Psoas muscle (tissue), 7 donors: ENCODE measurements at regions not wholly inside any gene's neighbourhood (a gene's known extent, or its start where the extent isn't known, plus 50 kb on each side); places are given as distances from the start of the nearest gene placed in this dataset.
A peak's percentile ranks its signal among the peaks of the same experiment; 100 is the strongest.

Experiments
- ATAC-seq, 4 donors: fragments of 200-7000 bp; cut with Tn5 transposase; one replicate each; pipeline ENCODE4 v1.9.1; 2020; ENCODE audit warnings: moderate library complexity in 3 of 4, mild to moderate bottlenecking in 2 of 4
- DNase-seq, 2 donors: peaks; one replicate each; pipeline ENCODE4 v3.0.0-alpha.2; 2020
- H3K27ac ChIP-seq: fragments of 200-600 bp; one replicate; pipeline ENCODE4 v1.8.0; 2022
- H3K27me3 ChIP-seq, 3 donors: fragments of 200-600 bp in 1 of 3; one replicate each; pipeline versions ENCODE4 v1.6.1 to v1.8.0; 2013 to 2022; ENCODE audit warnings: low read length in 2 of 3, mild to moderate bottlenecking in 2 of 3, moderate library complexity in 1 of 3; ENCODE audit not compliant: insufficient read depth in 3 of 3
- H3K36me3 ChIP-seq, 2 donors: fragments of 200-600 bp in 1 of 2; one replicate each; pipeline versions ENCODE4 v1.6.1 to v1.8.0; 2013 to 2022; ENCODE audit warnings: low read depth in 1 of 2, mild to moderate bottlenecking in 1 of 2, moderate library complexity in 1 of 2; ENCODE audit not compliant: insufficient read depth in 1 of 2
- H3K4me1 ChIP-seq: fragments of 200-600 bp; one replicate; pipeline ENCODE4 v1.8.0; 2022
- H3K4me3 ChIP-seq: fragments of 200-600 bp; one replicate; pipeline ENCODE4 v1.8.0; 2022; ENCODE audit warnings: mild to moderate bottlenecking
- H3K9me3 ChIP-seq: fragments of 200-600 bp; one replicate; pipeline ENCODE4 v1.8.0; 2022
- WGBS, 3 donors: extraction: QIAGEN DNeasy Blood & Tissue Kit; methylation state at CpG; one replicate each; pipeline versions ENCODE4 v1.1.6 to v1.1.7; 2013; 5-methylcytosine and 5-hydroxymethylcytosine counted together
- intact Hi-C, 2 donors: fragments of 100-400 bp; cut with DNase I; formaldehyde crosslinking; loops; one replicate each; pipeline versions ENCODE4 v1.11.0 to v1.14.2; 2022
- TF ChIP-seq, protein P1 (sequence below): fragments of 200-600 bp; IDR thresholded peaks from one replicate; pipeline ENCODE4 v1.8.0; 2022; ENCODE audit warnings: antibody characterized with exemption
- donor health status: healthy with polysubstance abuse.
- donor health status: DM: no; HTN: no; CAD: no; lungs with moderate emphysema.
- donor health status: Bipolar disorder and iron deficiency.
- donor health status: healthy.
- donor health status: DM: yes; HTN: yes; CAD: no.
- donor health status: DM: no; HTN: no; CAD: no.
- donor health status: DM: yes; HTN: yes; CAD: no.

DNA sequence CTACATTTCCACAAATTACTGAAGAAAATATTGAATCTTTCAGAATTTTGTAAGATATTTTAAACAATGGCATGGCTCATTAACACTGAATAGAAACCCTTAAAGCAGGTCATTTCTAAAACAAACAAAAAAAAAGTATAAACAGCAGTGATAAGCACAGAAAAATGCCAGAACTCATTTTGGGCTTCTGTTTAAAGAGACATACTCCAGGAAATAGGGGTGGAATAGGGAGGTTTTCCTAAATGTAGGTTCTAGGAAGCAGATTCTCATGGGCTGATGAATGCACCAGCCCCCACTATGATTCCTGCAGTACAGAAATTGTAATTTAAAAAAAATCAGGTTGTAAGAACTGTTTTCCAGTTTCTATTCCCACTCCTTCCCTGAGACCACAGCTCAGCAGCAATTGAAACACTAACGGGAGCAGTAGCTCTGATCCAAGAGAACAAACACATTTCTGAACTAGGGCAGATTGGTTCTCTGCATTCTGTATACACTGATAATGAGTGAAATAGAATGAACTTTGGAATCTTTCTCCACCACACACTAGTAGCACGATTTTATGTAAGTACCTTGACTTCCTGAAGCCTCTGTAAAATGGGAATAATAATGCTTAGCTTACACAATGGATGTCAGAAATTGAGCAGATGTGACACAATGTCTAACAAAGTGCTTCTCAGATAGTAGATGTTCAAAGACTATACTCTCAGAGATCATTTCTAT, 115.6 kb upstream of the TMTC1 start:
- intact Hi-C loops = no loop called here
- Histone ChIP-seq H3K36me3 (no peaks in the 10 kb centered on the region), H3K4me1 (no peaks in the 10 kb centered on the region), H3K9me3 (no peaks in the 10 kb centered on the region), H3K4me3 (no peak overlapping the region), H3K27me3 (no peaks in the 10 kb centered on the region), H3K27ac (no peak overlapping the region)
- DNase-seq (no peak), ATAC-seq (no peak)
- TF ChIP-seq, protein P1, sequence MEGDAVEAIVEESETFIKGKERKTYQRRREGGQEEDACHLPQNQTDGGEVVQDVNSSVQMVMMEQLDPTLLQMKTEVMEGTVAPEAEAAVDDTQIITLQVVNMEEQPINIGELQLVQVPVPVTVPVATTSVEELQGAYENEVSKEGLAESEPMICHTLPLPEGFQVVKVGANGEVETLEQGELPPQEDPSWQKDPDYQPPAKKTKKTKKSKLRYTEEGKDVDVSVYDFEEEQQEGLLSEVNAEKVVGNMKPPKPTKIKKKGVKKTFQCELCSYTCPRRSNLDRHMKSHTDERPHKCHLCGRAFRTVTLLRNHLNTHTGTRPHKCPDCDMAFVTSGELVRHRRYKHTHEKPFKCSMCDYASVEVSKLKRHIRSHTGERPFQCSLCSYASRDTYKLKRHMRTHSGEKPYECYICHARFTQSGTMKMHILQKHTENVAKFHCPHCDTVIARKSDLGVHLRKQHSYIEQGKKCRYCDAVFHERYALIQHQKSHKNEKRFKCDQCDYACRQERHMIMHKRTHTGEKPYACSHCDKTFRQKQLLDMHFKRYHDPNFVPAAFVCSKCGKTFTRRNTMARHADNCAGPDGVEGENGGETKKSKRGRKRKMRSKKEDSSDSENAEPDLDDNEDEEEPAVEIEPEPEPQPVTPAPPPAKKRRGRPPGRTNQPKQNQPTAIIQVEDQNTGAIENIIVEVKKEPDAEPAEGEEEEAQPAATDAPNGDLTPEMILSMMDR = no peak
- 63 to 75% (median 71%) methylated on average over 2 of the region's 2 CpGs for WGBS, 3 donors

DNA sequence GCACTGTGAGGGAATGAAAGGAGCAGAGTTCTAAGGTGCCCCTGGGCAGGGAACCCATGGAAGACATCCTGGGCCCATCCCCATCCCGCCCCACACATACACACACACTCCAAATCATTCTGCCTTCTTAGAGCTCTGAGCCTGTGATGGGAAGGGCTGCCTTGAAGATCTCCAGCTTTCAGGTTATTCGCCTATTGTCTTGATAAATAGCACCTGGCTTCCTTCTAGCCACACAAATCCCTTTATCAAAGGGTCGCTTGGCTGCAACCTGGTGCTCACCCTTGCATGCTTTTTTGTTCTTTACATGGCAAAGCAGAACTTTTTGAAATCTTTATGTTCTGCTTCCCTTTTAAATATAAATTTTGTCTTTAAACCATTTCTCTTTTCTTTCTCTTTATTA, 112.2 kb upstream of the TMTC1 start:
- H3K36me3 ChIP-seq = no peaks in the 10 kb centered on the region

DNA sequence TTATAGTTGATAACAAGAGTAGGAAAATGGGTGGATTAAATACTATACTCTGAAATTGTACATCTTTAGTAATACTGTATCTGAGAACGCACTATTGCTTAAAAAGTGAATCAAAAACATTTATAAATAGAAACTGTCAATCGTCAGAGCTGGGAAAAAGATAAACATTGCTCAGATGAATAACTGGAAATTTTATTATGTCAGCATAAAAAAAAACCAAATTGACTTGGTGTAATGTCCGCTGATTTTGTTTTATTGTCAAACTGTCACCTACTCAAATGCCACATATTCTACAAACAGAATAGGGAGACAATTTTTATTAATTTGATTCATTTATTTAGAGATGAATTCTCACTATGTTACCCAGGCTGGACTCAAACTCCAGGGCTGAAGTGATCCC, 109.3 kb upstream of the TMTC1 start:
- Histone ChIP-seq H3K36me3 (no peaks in the 10 kb centered on the region), H3K27me3 (no peaks in the 10 kb centered on the region), H3K27ac (no peak overlapping the region), H3K4me3 (no peak overlapping the region), H3K4me1 (no peaks in the 10 kb centered on the region), H3K9me3 (no peaks in the 10 kb centered on the region)
- no peak for DNase-seq
- TF ChIP-seq, protein P1 = no peak
- ATAC-seq = no peak
- intact Hi-C loops = no loop called here
- 86 to 92% (median 90%) methylated on average over 3 of the region's 3 CpGs for WGBS, 3 donors

More for the DNA sequence above, 112.2 kb upstream of the TMTC1 start:
- Histone ChIP-seq H3K4me1 (no peaks in the 10 kb centered on the region), H3K27ac (no peak overlapping the region), H3K4me3 (no peak overlapping the region), H3K27me3 (no peaks in the 10 kb centered on the region), H3K9me3 (no peaks in the 10 kb centered on the region)
- intact Hi-C loops = no loop called here
- WGBS, 3 donors = 68 to 97% (median 76%) methylated on average over 3 of the region's 3 CpGs
- DNase-seq (no peak), ATAC-seq (no peak)
- TF ChIP-seq, protein P1 = no peak

DNA sequence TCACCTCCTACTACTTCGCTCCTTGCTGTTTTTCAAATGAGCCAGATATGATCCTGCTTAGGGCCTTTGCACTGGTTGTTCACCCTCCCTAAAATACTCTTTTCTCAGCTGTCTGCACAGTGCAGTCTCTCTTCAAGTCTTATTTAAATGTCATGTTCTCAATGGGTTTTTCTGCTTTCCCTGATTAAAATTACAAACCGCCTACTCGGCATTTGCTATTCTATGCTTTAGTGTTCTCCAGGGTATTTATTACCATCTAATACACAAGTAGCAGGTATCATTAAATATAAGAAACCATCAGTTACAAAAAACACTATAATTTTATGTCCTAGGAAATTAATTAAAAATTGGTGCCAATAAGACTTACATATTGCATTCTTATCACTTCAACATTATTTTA, 108.0 kb upstream of the TMTC1 start:
- intact Hi-C loops = no loop called here
- Histone ChIP-seq H3K4me3 (no peak overlapping the region), H3K27ac (no peak overlapping the region), H3K4me1 (no peaks in the 10 kb centered on the region), H3K36me3 (no peaks in the 10 kb centered on the region), H3K27me3 (no peaks in the 10 kb centered on the region), H3K9me3 (no peaks in the 10 kb centered on the region)
- WGBS, 3 donors = 35 to 96% (median 62%) methylated on average over 3 of the region's 3 CpGs
- no peak for ATAC-seq
- TF ChIP-seq, protein P1 = no peak
- no peak for DNase-seq

DNA sequence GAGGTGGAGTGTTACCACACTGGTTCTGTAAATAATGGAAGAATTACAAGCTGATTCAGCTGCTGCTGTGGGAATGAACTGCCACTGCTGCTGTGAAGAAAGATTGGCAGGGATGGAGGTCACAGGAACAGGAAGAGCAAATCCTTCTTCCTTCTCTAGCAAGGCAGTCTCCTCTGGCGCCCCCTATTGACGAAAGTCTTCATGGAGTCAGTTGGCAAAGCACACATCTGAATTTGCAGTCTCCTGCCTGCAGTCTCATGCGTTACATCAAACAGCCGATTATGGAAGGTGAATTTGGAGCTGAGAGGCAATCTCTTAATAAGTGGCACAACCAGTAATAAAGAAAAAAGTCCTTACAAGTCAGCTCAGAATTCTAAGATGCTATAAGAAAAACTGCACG, 106.0 kb upstream of the TMTC1 start:
- DNase-seq (peak; percentile 31 to 59), ATAC-seq (peak in 3 of 4 donors; percentile 44 to 68 (median 59))

More for the DNA sequence above, 106.0 kb upstream of the TMTC1 start:
- H3K36me3 ChIP-seq = no peaks in the 10 kb centered on the region
- intact Hi-C loops = loop anchor here (10.0 kb wide), 2 partner anchors 95 to 365 kb away; no protein-coding TSS in a partner anchor
- no peak overlapping the region for H3K4me3 ChIP-seq
- no peaks in the 10 kb centered on the region for H3K9me3 ChIP-seq
- no peaks in the 10 kb centered on the region for H3K4me1 ChIP-seq
- WGBS, 3 donors = 40 to 54% (median 44%) methylated on average over 5 of the region's 5 CpGs
- no peaks in the 10 kb centered on the region for H3K27me3 ChIP-seq
- H3K27ac ChIP-seq = no peak overlapping the region
- TF ChIP-seq, protein P1 = peak; percentile 58
